Suprapubic skin (tissue), 4 donors: ENCODE measurements at regions not wholly inside any gene's neighbourhood (a gene's known extent, or its start where the extent isn't known, plus 50 kb on each side); places are given as distances from the start of the nearest gene placed in this dataset.

Source experiments
- EP300 ChIP-seq: sonication (generic); formaldehyde crosslinking; IDR thresholded peaks from one replicate; pipeline ENCODE4 v1.6.1; 2017; ENCODE audit warnings: antibody characterized with exemption
- POLR2A ChIP-seq, 2 donors: fragments of 450-650 bp; IDR thresholded peaks; one replicate each; pipeline ENCODE4 v1.6.1; 2017; ENCODE audit warnings: antibody characterized with exemption in 2 of 2, mild to moderate bottlenecking in 2 of 2, moderate library complexity in 2 of 2
- POLR2AphosphoS5 ChIP-seq, 3 donors: sonication (generic); formaldehyde crosslinking; IDR thresholded peaks; one replicate each; pipeline ENCODE4 v1.6.1; 2017; ENCODE audit warnings: antibody characterized with exemption in 3 of 3
- TF ChIP-seq, protein P1 (sequence below), 2 donors: fragments of 200-600 bp in 1 of 2; fragments of 450-650 bp in 1 of 2; sonication (generic) in 1 of 2; IDR thresholded peaks; one replicate each; pipeline ENCODE4 v1.5.1; 2016 to 2019; ENCODE audit warnings: antibody characterized with exemption in 2 of 2, mild to moderate bottlenecking in 1 of 2, moderate library complexity in 1 of 2

DNA sequence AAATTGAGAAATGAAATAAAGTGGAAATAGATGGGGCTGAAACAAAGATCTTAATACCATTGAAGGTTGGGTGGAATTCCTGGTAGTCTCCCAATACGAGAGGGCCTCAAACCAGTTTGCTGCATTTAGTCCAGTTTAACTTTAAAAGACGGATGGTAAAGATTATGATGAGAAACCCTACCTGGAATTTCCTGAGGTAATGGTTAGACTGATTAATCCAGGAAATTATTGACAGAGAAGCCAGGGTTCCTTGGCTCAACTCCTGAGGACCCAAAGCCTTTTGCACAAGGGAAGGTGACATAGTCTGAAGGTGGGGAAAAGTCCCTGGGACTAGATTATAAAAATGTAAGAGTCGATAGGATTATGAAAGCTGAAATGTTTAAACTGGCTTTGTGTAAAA lies 133.2 kb upstream of the SLITRK5 start:
- TF ChIP-seq, protein P1, sequence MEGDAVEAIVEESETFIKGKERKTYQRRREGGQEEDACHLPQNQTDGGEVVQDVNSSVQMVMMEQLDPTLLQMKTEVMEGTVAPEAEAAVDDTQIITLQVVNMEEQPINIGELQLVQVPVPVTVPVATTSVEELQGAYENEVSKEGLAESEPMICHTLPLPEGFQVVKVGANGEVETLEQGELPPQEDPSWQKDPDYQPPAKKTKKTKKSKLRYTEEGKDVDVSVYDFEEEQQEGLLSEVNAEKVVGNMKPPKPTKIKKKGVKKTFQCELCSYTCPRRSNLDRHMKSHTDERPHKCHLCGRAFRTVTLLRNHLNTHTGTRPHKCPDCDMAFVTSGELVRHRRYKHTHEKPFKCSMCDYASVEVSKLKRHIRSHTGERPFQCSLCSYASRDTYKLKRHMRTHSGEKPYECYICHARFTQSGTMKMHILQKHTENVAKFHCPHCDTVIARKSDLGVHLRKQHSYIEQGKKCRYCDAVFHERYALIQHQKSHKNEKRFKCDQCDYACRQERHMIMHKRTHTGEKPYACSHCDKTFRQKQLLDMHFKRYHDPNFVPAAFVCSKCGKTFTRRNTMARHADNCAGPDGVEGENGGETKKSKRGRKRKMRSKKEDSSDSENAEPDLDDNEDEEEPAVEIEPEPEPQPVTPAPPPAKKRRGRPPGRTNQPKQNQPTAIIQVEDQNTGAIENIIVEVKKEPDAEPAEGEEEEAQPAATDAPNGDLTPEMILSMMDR (IDR thresholded peaks at IDR 0.05) = no peak
- TF ChIP-seq POLR2AphosphoS5 (IDR thresholded peaks at IDR 0.05) = no peak
- no peak for TF ChIP-seq POLR2A (IDR thresholded peaks at IDR 0.05)
- TF ChIP-seq EP300 = no peak
